ENCODE measurements at regions not wholly inside any gene's neighbourhood (a gene's known extent, or its start where the extent isn't known, plus 50 kb on each side); places are given as distances from the start of the nearest gene placed in this dataset.

GRCh38 chr19:27647423-27647822 lies 1565.5 kb downstream of the UQCRFS1 start:
- no peak for DNase-seq

GRCh38 chr19:27635401-27635800 lies 1577.5 kb downstream of the UQCRFS1 start:
- DNase-seq, result no peak

DNA sequence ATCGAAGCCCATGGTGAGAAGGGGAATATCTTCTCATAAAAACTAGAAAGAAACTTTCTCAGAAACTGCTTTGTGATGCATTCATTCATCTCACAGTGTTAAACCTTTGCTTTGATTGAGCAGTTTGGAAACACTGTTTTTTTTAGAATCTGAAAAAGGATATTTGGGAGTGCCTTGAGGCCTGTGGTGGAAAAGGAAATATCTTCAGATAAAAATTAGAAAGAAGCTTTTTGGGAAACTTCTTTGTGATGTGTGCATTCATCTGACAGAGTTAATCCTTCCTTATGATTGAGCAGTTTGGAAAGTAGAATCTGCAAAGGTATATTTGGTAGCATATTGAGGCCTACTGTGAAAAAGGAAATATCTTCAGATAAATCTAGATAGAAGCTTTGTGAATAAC lies 1594.9 kb downstream of the UQCRFS1 start:
- no peak for DNase-seq

DNA sequence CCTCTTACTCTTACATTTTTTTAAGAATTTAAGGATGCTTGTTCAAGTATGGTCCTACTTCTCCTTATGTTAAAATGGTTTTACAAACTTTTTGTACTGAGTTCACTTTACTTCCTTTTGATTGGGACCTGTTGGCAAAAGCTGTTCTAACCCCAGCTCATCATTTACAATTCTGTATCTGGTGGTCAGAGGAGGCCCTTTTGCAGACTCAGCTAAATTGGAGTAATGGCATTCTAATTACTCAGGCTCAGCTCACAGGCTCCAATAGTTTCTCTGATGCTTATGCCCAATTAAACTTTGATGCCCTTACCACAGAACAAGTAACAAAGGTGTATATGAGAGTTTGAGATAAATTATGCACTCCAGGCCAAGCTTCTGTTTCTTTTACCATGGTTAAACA lies 1632.0 kb downstream of the UQCRFS1 start:
- DNase-seq, result no peak
